Effector CD8-positive, alpha-beta T cell (primary cell): ENCODE measurements at regions not wholly inside any gene's neighbourhood (a gene's known extent, or its start where the extent isn't known, plus 50 kb on each side); places are given as distances from the start of the nearest gene placed in this dataset.

Experiments
- DNase-seq: peaks from one replicate; lab custom pipeline; 2025; lab: John Stamatoyannopoulos, UW

- no peak for DNase-seq
Observed at GRCh38 chr6:11296449-11297375, 64.2 kb upstream of the NEDD9 start.

- no peak for DNase-seq
Observed at GRCh38 chr6:11295969-11296368, 63.5 kb upstream of the NEDD9 start.

GRCh38 chr6:11294228-11294627, 61.8 kb upstream of the NEDD9 start:
- no peak for DNase-seq

- no peak for DNase-seq
Observed at GRCh38 chr6:11292594-11293236, 60.2 kb upstream of the NEDD9 start.

- DNase-seq = no peak
Observed at GRCh38 chr6:11292091-11292490, 59.6 kb upstream of the NEDD9 start.

- no peak for DNase-seq
Observed at GRCh38 chr6:11291582-11291981, 59.1 kb upstream of the NEDD9 start.

- no peak for DNase-seq
Observed at GRCh38 chr6:11290027-11290426, 57.6 kb upstream of the NEDD9 start.

GRCh38 chr6:11288065-11288464, 55.6 kb upstream of the NEDD9 start:
- no peak for DNase-seq

- DNase-seq = no peak
Observed at GRCh38 chr6:11284996-11285395, 52.5 kb upstream of the NEDD9 start.

GRCh38 chr6:11283629-11284028, 51.2 kb upstream of the NEDD9 start:
- DNase-seq = no peak

GRCh38 chr6:11282875-11283274, 50.4 kb upstream of the NEDD9 start:
- no peak for DNase-seq
